Activated CD4-positive, alpha-beta T cell treated with anti-CD3 and anti-CD28 coated beads for 48 hours (primary cell): ENCODE measurements at regions not wholly inside any gene's neighbourhood (a gene's known extent, or its start where the extent isn't known, plus 50 kb on each side); places are given as distances from the start of the nearest gene placed in this dataset.

Experiments used
- DNase-seq: peaks from one replicate; pipeline ENCODE4 v3.0.0-alpha.2; 2020

DNA sequence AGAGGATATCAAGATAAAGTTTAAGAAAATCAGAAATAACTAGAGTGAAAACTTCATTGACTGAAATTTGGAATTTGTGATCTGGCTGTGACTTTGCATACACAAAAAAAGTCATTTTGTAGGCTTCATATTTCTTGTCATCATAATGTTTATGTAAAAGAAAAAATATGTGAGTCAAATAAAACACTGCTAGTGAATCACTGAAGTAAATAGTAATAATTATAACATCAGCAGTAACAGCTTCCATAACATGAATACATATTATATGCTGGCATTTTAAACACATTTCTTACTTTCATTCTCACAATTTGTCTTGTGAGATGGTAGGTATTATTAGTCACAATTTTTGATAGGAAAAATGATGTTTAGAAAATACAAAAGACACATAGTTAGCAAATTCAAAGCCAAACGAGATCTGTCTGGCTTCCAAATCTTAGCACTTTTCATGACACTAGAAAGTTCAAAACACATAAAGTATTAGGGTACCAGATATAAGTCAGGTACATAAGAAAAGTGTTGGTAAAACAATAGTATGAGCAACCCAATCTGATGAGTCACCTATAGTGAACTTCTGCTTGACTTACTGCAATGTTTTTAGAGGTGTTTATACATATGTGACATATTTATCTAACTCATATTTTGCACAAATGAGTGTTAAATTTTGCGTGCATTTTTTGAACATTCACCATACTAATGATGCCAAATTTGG is 241.0 kb upstream of the SNX7 start:
- DNase-seq, result no peak

DNA sequence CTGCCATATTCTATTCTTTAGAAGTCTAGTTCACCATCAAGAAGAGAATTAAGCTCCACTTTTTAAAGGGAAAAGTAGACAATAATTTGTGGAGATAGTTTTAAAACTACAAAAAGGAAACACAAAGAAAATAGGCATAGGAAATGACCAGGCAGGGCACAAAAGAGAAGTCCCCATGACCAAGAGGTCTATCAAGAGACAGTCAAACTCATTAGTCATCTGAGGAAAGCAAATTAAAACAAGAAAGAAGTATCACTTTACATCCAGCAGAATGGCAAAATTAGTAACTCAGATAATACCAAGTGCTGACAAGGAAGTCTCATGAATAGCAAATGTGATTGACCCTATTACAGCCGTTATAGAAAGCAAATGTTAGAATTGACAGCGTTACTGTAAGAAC is 243.7 kb upstream of the SNX7 start:
- no peak for DNase-seq

DNA sequence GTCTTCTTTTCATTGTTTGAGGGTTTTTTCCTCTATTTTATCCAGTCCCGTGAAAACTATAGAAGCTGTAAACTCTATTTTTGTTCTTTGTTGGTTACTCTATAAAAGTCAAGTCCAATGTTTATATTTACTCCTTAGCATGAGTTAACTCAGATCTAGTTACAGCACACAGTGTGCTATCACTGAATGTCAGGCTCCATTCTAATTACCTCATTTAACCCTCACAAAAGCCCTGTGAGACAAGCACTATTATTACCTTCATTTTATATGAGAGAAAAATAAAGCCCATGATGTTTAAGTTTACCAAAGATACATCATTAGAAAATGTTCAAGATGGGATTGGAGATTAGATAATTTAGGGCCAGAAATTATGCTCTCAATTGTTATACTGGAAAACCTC is 251.4 kb upstream of the SNX7 start:
- no peak for DNase-seq

GRCh38 chr1:98406352-98407088 is 255.0 kb upstream of the SNX7 start:
- DNase-seq, result no peak

GRCh38 chr1:98405581-98406074 is 255.9 kb upstream of the SNX7 start:
- DNase-seq, result no peak

GRCh38 chr1:98404866-98405265 is 256.7 kb upstream of the SNX7 start:
- DNase-seq, result no peak

- DNase-seq, result no peak
Observed at GRCh38 chr1:98403963-98404480, 257.5 kb upstream of the SNX7 start.

DNA sequence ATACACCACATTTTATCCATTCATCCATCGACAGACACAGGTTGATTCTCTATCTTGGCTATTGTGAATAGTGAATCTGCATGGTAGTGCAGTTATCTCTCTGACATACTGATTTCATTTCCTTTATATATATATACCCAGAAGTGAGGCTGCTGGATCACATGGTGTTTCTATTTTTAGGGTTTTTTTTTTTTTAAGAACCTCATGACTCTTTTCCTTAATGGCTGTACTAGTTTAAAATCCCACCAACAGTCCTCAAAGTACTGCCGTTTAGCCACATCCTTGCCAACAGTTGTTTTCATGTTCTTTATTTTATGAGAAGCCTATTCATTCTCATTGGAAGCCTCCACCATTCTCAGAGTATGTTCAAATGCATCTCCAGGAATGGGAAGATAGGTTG is 258.7 kb upstream of the SNX7 start:
- no peak for DNase-seq

- DNase-seq, result no peak
Observed at GRCh38 chr1:98400446-98400845, 261.1 kb upstream of the SNX7 start.

DNA sequence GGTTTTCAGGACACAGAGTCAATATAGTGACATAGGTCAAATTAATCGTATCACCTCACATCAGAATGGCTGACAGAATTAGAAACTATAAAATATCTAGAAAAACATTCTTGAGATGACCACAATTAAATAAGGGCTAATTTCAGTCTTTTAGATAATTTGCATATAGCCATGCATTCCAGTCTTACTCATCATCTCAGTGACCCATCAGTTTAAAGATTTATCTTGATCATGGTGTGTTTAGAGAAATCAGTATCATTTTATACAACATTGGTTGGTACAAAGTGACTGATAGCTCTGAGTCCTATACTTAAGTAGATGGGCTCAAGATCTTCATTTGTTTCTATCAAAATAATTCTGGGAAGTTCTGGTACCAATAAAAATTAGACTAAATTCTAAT is 262.3 kb upstream of the SNX7 start:
- no peak for DNase-seq

- DNase-seq, result no peak
Observed at GRCh38 chr1:98398649-98399048, 262.9 kb upstream of the SNX7 start.

GRCh38 chr1:98398092-98398491 is 263.4 kb upstream of the SNX7 start:
- no peak for DNase-seq

DNA sequence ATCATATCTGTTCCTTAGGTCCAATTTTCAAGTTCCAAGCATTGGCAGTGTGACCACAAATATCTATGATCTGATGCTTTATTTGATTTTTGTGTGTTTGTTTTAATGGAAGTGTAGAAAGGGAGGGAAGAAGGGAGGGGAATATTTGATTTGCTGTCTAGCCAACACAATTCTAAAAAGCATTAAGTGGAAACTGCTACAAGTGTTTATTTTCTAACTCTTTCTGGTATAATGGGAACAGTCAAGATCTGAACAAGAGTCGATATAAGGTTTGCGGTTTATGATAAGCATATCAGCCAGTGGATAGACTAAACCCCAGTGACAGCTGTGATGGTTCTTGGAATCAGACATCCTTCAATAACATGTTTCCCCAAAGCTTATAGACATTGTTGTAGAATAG is 267.8 kb upstream of the SNX7 start:
- DNase-seq, result no peak

DNA sequence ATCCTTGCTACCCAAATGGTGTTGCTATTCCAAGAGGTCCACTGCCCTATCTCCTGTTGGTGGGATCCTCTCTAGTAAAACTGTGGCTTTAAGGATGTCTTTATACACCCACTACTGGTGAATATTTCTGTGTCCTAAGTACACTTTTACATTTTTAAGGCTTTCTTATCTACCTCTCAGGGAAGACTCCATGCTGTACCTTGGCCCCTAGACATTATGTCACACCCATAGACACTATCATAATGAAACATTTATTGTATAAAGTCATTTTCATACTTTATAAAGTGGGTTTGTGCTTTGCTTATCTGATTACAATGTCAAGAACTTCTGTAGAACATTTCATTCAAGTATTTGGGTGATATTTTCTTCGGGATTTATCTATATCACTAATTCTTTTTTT is 270.3 kb upstream of the SNX7 start:
- no peak for DNase-seq

DNA sequence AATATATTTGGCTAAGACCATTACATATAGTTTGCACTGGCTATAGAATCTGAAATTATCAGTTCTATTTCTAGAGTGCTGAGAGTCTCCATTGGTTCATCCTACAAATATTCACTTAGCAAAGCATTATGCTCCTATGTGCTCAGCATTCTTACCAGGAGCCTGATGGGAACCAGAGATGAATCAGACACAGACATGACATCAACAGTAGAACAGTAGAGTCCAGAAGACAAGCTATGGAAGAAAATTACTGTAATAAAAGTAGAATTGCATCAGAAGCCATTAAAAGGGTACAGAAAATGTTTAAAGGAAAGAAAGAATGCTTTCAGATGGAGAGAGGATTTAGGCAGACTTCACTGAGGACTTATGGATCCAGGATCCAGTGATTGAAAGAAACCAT is 271.7 kb upstream of the SNX7 start:
- DNase-seq, result no peak

GRCh38 chr1:98388441-98388840 is 273.1 kb upstream of the SNX7 start:
- DNase-seq, result peak; percentile 7

GRCh38 chr1:98387701-98388100 is 273.8 kb upstream of the SNX7 start:
- DNase-seq, result no peak

DNA sequence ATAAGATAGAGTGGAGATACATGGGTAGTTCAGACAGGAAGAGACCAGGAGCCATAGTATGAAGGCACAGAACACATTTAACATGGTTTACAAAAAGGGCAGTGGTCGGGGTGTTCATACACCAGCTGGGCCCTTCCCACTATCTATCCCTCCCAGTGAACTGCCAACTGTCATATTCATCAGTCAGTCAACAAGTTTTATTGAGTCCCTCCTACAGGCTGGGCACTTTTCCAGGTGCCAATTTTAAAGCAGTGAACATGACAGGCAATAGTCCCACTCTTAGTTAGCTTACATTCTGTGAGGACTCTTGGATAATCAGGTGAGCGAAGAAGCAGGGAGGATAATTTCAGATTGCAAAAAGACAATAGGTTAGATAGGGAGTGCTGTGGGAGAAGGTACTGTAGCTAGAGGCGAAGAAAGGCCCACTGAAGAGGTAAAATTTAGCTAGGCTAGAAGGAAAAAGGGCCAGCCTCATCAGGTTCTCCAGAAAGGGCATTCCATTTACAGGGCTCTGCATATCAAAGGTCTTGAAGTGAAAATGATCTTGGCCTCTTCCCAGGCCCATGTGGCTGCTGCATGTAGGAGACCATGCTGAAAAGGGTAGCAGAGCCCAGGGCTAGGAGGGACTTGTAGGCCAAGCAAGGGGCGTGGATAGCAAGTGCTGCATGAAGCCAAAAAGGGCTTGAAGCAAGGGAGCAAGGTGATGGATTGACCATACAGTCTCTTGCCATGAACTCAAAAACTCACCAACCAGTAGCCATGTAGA is 274.7 kb upstream of the SNX7 start:
- DNase-seq, result no peak

DNA sequence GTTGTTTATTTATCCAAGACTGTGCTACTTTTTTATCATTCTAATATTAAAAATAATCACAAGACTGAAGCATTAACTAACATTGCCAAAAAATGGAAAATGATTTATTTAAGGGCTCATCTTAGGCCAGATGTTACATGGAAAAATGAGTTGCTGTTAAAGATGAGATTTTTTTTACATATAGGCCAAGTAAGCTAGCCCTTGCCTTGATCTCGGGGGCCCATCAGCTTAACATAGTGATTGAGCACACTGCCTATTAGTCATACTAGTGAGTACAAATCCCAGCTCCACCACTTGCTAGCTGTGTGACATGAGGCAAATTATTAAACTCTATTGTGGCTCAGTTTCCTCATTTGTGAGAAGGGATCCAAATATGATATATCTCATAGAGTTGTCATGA is 275.9 kb upstream of the SNX7 start:
- DNase-seq, result no peak

DNA sequence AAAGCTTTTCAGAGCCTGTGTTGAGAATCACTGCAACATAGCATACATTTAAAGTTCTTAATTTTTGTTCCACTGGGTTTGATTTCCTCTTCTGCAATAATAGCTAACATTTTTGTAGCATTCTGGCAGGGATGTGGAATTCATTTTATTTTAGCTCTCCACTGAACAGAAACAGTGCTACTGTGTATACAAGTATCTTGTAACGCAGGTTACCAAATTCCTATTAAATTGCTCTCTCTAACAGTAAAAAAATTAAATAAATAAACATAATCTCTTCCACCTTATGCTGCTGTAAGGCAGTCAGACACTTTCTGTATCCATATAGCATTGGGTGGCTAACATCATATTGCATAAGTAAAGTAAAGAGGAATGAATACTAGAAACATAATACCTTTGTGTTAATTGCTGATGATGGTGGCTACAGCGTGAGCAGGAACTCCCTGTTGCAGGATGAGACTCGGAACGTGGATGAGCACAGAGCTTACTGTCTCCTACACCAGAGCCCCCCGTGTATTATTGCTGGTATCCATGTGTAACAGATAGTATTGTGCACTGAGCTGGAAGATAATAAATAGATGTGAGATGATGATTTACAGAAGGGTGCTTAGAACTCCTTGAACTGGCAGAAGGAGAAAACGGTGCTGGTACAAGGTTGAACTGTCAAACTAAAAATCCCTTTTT is 276.9 kb upstream of the SNX7 start:
- DNase-seq, result no peak

DNA sequence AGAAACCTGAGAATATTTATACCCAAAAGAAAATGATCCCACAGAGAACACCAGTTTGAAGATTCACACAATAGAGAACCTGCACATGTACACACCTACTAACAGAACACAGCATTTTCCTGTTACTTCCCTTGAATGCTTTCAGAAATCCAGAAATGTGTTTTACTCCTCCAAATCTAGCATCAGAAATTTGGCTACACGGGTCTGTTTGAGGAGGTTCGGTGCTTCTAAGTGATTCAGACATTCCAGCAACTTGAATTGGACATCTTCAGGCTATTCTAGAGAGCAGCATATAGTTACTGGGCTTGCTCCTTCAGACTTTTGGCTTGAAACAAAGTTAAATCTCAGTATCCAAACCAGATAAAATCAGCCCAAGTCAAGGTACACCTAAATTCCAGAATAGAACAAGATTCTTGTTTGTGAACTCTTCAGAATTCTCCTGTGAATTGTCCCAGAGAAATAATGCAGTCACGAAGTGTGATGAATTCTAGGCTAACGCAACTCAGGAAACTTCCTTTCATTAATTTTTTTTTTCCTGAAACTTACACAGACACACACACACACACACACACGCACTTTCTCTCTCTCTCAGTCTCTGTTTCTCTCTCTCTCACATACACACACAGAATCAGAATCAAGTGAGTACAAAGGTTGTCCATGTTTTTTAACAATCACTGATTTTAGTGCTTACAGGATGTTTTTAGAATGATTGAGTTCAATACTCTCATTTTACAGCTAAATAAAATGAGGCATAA is 278.4 kb upstream of the SNX7 start:
- DNase-seq, result no peak

- DNase-seq, result no peak
Observed at GRCh38 chr1:98382586-98382985, 278.9 kb upstream of the SNX7 start.
